ENCODE measurements at regions not wholly inside any gene's neighbourhood (a gene's known extent, or its start where the extent isn't known, plus 50 kb on each side); places are given as distances from the start of the nearest gene placed in this dataset.

DNA sequence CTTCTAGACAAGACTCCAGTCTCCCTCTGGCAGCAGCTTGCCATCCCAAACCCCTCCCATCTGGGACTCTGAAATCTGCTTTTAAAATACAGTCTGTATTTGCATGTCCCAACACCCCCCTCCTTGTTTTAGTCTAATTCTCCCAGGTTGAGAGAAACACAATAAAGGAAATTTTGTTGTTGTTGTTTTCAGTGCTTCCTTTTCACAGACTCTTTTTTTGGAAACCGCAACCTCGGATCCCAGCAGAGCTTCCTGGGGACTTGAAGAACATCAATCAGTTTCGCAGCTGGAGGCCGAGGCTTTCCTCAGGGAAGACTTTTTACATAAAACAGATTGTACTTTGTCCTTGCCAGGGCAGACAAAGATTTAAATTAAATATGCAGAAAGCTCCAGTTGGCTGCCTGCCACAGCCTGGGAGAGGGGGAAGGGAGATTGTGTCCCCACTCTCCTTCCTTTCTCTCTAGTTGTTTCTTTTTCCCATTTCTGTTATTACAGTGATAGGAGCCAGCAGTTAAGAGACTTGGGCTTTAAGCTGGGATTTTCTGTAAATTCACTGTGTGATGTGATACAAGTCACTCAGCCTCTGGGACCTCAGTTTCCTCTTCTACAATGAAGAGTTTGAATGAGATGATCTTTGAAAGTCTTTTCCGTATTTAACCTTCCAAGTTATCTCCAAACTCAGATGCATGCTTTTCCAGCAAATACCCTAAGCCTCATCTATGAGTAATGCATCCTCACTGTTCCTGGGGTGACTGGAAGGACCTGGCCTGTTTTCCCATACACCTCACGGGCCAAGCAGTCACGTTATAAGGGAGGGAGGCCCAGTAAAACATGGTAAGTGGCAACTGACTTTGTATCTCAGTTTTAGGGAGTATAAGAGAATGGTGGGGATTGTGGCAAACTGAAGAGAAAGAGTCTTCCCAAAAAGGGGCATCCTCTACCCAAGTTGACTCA lies 192.3 kb downstream of the REEP3 start:
- CTCF ChIA-PET: interaction anchor here (0.6 to 0.8 kb wide), 4 partner anchors 57 to 460 kb away, joined by 3 to 5 read pairs (median 3); no protein-coding TSS in a partner anchor
- no peak for TF ChIP-seq CTCF (conservative IDR thresholded peaks at IDR 0.05; ENCODE audit: low read depth)
- H3K27ac ChIP-seq: no peak overlapping the region
- POLR2A ChIA-PET (ENCODE audit: low non-redundant PET): no interaction called here
- DNase-seq (ENCODE audit: low spot score): no peak

- no peak for TF ChIP-seq CTCF (conservative IDR thresholded peaks at IDR 0.05; ENCODE audit: low read depth)
- no peak overlapping the region for H3K27ac ChIP-seq
- DNase-seq (ENCODE audit: low spot score): no peak
- POLR2A ChIA-PET (ENCODE audit: low non-redundant PET): no interaction called here
- CTCF ChIA-PET: interaction anchor here (0.7 kb wide), 2 partner anchors 176 to 1811 kb away, joined by 3 read pairs; no protein-coding TSS in a partner anchor
Observed at GRCh38 chr10:63716016-63716580, 194.9 kb downstream of the REEP3 start.

DNA sequence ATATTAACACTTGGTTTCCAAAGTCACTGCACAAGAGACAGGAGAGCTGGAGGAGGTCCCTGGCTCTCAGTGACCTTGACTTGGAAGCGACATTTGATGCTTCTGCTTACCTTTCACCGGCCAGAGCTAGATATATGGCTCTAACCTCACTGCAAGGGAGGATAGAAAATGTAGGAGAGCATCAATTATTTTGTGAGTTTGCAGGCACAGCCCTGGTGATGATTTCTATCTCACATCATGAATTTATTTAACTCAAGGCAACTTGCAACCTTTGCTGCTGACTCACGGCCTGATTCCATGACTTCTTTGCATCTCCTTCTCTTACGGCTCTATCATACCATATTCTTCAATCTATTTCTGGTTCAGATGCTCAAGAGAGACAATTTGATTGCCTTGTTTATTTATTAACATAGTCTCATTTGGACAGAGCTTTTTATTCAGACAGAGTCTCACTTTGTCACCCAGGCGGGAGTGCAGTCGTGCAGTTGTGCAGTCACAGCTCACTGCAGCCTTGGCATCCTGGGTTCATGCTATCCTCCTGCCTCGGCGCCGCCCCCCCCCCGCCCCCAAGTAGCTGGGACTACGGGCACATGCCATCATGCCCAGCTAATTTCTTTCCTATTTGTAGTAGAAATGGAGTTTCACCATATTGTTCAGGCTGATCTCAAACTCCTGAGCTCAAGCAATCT lies 196.0 kb downstream of the REEP3 start:
- POLR2A ChIA-PET (ENCODE audit: low non-redundant PET): no interaction called here
- no peak overlapping the region for H3K27ac ChIP-seq
- no peak for DNase-seq (ENCODE audit: low spot score)
- no peak for TF ChIP-seq CTCF (conservative IDR thresholded peaks at IDR 0.05; ENCODE audit: low read depth)
- CTCF ChIA-PET: no interaction called here

GRCh38 chr10:63718006-63718405 lies 196.8 kb downstream of the REEP3 start:
- POLR2A ChIA-PET (ENCODE audit: low non-redundant PET): interaction anchor here (0.6 to 1.3 kb wide), 2 partner anchors 87 to 559 kb away, joined by 4 read pairs; no protein-coding TSS in a partner anchor
- no peak for DNase-seq (ENCODE audit: low spot score)
- TF ChIP-seq CTCF (conservative IDR thresholded peaks at IDR 0.05; ENCODE audit: low read depth): no peak
- no peak overlapping the region for H3K27ac ChIP-seq
- CTCF ChIA-PET: interaction anchor here (0.6 to 3.2 kb wide), 4 partner anchors 56 to 551 kb away, joined by 3 to 33 read pairs (median 6); no protein-coding TSS in a partner anchor

DNA sequence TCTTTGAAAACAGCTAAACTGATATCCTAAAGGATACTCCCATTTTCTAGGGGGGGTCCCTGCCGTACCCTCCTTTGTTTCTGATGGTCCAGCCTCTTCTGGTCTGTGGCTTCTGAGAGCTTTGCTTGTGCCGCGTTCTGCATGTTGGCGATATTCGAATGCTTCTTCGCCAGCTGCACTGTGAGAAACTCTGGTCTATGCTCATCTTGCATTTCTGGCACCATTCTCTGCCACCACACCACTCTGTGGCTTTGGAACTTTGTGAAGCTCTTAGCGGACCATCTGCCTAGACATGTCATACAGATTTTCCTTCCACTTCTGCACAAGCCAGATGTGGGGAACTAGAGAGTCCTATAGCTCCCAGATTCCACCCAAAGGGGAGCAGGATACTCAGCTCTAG lies 197.2 kb downstream of the REEP3 start:
- ChIA-PET CTCF (interaction anchor here (0.6 to 3.2 kb wide), 4 partner anchors 57 to 1303 kb away, joined by 3 to 33 read pairs (median 6); no protein-coding TSS in a partner anchor), POLR2A (ENCODE audit: low non-redundant PET) (interaction anchor here (0.6 to 1.3 kb wide), 2 partner anchors 88 to 559 kb away, joined by 4 read pairs; no protein-coding TSS in a partner anchor)
- TF ChIP-seq CTCF (conservative IDR thresholded peaks at IDR 0.05; ENCODE audit: low read depth): no peak
- H3K27ac ChIP-seq: no peak overlapping the region
- no peak for DNase-seq (ENCODE audit: low spot score)

Data from RWPE1 (cell line).